AG10803 (cell line): ENCODE measurements at regions not wholly inside any gene's neighbourhood (a gene's known extent, or its start where the extent isn't known, plus 50 kb on each side); places are given as distances from the start of the nearest gene placed in this dataset.

Experiments used
- DNase-seq: peaks from one replicate; pipeline ENCODE4 v3.0.0; 2010; ENCODE audit warnings: low read depth
- H3K4me3 ChIP-seq: 2 replicates; pipeline ENCODE4 v1.5.1; 2011; ENCODE audit warnings: mild to moderate bottlenecking, low read length, control low read depth
- TF ChIP-seq, protein P1 (sequence below): conservative IDR thresholded peaks from 2 replicates; pipeline ENCODE4 v1.5.1; 2011; ENCODE audit warnings: mild to moderate bottlenecking, low read length, control low read depth, inconsistent platforms

DNA sequence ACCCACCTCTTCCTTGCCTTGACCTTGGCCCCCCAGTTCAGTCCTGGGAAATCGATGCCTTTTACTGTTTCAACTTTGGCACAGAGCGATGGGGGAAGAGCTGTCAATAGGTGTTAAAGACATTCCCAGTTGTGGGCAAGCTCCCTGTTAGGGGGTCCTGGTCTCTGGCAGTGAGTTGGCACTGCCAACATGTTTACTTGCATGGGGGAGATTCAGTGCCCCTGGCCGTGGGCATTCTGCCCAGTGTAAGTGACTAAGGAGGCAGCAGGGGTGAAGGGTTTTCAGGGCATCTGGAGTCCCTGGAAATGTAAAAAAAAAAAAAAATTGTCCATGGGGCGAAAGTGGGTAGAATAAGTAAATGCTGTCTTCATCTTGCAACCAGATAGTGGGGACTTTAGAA is 407.0 kb downstream of the PTPRU start:
- TF ChIP-seq, protein P1, sequence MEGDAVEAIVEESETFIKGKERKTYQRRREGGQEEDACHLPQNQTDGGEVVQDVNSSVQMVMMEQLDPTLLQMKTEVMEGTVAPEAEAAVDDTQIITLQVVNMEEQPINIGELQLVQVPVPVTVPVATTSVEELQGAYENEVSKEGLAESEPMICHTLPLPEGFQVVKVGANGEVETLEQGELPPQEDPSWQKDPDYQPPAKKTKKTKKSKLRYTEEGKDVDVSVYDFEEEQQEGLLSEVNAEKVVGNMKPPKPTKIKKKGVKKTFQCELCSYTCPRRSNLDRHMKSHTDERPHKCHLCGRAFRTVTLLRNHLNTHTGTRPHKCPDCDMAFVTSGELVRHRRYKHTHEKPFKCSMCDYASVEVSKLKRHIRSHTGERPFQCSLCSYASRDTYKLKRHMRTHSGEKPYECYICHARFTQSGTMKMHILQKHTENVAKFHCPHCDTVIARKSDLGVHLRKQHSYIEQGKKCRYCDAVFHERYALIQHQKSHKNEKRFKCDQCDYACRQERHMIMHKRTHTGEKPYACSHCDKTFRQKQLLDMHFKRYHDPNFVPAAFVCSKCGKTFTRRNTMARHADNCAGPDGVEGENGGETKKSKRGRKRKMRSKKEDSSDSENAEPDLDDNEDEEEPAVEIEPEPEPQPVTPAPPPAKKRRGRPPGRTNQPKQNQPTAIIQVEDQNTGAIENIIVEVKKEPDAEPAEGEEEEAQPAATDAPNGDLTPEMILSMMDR = no peak
- no peak for DNase-seq
- no peak overlapping the region for H3K4me3 ChIP-seq

DNA sequence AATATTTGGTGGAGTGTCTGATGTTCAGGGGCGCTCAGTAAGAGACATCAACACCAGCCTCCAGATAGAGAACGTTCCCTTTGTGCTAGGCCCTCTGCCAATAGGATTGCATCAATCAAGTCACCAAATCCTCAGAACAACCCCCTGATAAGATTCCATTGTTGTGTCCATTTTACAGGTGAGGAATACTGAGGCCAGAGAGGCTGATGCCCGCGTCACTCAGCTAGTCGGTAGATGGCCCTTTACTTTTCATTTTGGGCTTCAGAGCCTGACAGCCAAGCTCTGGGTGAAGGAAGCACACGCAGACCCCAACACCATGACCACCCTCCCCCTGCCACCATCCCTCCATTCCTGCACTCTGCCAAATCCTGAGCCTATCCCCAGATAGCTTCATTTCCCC is 406.2 kb downstream of the PTPRU start:
- DNase-seq = no peak
- TF ChIP-seq, protein P1 = no peak

GRCh38 chr1:29641921-29642320 is 405.6 kb downstream of the PTPRU start:
- no peak overlapping the region for H3K4me3 ChIP-seq
- TF ChIP-seq, protein P1 = no peak
- DNase-seq = no peak

More for the DNA sequence above, 406.2 kb downstream of the PTPRU start:
- no peak overlapping the region for H3K4me3 ChIP-seq

GRCh38 chr1:29640428-29640785 is 404.1 kb downstream of the PTPRU start:
- H3K4me3 ChIP-seq = no peak overlapping the region
- DNase-seq = no peak
- TF ChIP-seq, protein P1 = no peak

- TF ChIP-seq, protein P1 = no peak
- H3K4me3 ChIP-seq = no peak overlapping the region
- peak; percentile 55 for DNase-seq
Observed at GRCh38 chr1:29639741-29640427, 403.6 kb downstream of the PTPRU start.

GRCh38 chr1:29639156-29639736 is 402.9 kb downstream of the PTPRU start:
- TF ChIP-seq, protein P1 = no peak
- DNase-seq = no peak

GRCh38 chr1:29638281-29638680 is 402.0 kb downstream of the PTPRU start:
- no peak overlapping the region for H3K4me3 ChIP-seq
- no peak for DNase-seq
- TF ChIP-seq, protein P1 = no peak

More at GRCh38 chr1:29639156-29639736, 402.9 kb downstream of the PTPRU start:
- H3K4me3 ChIP-seq = no peak overlapping the region
